Fibroblast of lung (primary cell): ENCODE measurements at regions not wholly inside any gene's neighbourhood (a gene's known extent, or its start where the extent isn't known, plus 50 kb on each side); places are given as distances from the start of the nearest gene placed in this dataset.

Source experiments
- EZH2 ChIP-seq: IDR thresholded peaks from 2 replicates; pipeline ENCODE4 v1.5.1; 2012; ENCODE audit warnings: low read length, control low read depth, mild to moderate bottlenecking; ENCODE audit errors: missing control alignments
- TF ChIP-seq, protein P1 (sequence below), 2 donors: IDR thresholded peaks in 1 of 2; conservative IDR thresholded peaks in 1 of 2; 1 replicate in 1 of 2; 2 replicates in 1 of 2; pipeline ENCODE4 v1.5.1; 2011 to 2012; ENCODE audit warnings: low read length in 2 of 2, control low read depth in 1 of 2, inconsistent platforms in 1 of 2, low read depth in 1 of 2, mild to moderate bottlenecking in 1 of 2

- TF ChIP-seq, protein P1, sequence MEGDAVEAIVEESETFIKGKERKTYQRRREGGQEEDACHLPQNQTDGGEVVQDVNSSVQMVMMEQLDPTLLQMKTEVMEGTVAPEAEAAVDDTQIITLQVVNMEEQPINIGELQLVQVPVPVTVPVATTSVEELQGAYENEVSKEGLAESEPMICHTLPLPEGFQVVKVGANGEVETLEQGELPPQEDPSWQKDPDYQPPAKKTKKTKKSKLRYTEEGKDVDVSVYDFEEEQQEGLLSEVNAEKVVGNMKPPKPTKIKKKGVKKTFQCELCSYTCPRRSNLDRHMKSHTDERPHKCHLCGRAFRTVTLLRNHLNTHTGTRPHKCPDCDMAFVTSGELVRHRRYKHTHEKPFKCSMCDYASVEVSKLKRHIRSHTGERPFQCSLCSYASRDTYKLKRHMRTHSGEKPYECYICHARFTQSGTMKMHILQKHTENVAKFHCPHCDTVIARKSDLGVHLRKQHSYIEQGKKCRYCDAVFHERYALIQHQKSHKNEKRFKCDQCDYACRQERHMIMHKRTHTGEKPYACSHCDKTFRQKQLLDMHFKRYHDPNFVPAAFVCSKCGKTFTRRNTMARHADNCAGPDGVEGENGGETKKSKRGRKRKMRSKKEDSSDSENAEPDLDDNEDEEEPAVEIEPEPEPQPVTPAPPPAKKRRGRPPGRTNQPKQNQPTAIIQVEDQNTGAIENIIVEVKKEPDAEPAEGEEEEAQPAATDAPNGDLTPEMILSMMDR (conservative IDR thresholded peaks at IDR 0.05 in 1 of 2, IDR thresholded peaks at IDR 0.05 in 1 of 2; ENCODE audit: low read depth in 1 of 2, low read length in 2 of 2) = no peak
- TF ChIP-seq EZH2 = no peak
Observed at GRCh38 chr3:177444696-177445095, 247.4 kb upstream of the TBL1XR1 start.
